GM21367 (cell line): ENCODE measurements at regions not wholly inside any gene's neighbourhood (a gene's known extent, or its start where the extent isn't known, plus 50 kb on each side); places are given as distances from the start of the nearest gene placed in this dataset.
"Not testable (repeated sequence)": the region's sequence is repeated elsewhere in the genome, so short reads cannot be mapped to it uniquely, and the experiment has no call there.

ENCODE experiments used
- ATAC-seq: cut with Tn5 transposase; IDR thresholded peaks from one replicate; pipeline ENCODE4 v1.9.1; 2021; ENCODE audit not compliant: unreplicated experiment

DNA sequence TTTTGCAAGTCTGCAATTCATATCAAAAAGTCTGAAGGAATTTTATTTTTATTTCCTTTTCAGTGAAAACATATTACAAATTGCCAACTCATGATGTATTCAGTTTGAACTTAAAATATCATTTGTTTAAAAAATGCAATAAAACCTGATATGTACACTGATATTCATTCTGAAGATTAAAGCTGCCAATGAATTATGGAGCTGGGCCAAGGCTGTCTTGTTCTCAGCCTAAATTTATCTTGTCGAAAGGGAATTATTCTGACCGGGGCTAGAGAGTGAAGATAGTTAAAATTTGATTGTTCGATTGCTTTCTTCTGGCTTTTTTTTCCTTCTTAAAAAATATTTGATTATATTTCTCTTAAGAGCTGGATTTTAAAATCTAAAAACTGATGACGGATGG is 54.0 kb upstream of the RBFOX1 start:
- no peak for ATAC-seq

DNA sequence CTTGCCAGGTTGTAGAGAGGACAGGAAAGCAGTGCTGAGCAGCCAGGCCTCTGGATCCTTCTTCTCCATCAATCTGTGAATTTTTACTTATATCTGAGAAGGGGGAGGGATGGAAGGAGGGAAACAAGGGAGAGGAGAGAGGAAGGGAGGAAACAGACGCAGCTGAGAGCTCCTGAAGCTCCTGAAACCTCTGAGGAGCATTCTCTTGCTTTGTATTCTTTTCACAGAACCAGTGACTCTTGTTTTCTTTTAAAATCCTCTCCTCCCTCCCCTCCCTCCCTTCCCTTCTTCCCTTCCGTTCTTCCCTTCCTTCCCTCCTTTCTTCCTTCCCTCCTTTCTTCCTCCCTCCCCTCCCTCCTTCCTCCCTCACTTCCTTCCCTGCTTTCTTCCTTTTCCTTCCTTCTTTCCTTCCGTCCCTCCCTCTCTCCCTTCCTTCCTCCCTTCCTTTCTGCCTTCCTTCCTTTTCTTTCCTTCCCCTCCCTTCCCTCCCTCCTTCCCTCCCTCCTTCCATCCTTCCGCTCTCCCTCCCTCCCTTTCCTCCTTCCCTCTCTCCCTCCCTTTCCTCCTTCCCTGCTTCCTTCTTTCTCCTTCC is 60.0 kb upstream of the RBFOX1 start:
- ATAC-seq = no peak

DNA sequence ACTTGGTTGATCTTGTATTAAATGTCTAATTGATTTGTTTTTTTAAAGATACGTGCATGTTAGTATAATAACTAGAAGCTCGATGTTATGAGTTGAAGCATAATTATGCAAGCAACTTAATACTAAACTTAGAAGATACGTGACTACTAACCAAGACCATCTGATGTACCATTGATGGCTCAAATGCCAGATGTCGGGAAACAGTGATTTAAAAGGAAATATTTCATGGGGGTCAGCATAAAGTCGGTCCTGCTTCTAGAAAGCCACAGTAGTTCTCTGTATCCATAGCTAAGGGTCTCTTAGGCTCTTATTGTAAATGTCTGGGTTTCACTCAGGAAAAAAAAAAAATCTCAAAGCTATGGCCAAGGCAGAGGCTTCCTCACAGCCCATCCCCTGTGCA is 61.2 kb upstream of the RBFOX1 start:
- ATAC-seq = no peak

DNA sequence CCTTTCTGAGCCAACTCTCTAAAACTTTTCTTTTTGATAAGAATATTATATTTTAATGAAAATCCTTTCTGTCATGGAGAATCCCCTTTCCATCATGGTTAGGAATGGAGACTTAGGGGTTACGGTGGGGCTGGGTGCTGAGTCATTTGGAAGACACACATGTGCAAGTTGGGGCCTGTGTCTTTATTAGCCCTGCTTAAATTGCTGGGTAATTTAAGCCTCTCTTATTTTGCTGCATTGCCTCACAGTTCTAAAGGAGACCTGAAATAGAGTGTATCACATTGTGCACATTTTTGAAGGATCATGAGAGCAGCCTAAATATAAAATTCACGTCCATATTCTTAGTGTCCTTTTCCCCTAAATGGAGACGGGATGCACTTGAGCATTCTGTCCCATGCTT is 61.8 kb upstream of the RBFOX1 start:
- no peak for ATAC-seq

DNA sequence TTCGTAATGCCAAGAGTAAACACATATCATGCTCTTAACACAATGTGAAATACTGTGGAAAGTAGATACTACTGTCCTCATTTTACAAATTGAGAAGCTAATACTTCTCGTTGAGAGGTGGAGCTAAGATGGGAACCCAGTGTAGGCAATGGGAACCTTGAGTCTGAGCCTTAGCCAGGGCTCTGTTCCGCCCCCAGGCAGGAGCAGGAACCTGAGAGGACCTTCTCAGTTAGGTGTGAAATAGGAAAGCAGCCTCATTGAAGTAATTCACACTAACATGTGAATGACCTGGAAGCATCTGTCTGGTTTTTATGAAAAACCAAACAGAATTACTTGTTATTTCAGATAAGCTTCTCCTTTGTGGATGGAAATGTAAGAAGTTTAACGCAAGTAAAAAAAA is 62.6 kb upstream of the RBFOX1 start:
- no peak for ATAC-seq

DNA sequence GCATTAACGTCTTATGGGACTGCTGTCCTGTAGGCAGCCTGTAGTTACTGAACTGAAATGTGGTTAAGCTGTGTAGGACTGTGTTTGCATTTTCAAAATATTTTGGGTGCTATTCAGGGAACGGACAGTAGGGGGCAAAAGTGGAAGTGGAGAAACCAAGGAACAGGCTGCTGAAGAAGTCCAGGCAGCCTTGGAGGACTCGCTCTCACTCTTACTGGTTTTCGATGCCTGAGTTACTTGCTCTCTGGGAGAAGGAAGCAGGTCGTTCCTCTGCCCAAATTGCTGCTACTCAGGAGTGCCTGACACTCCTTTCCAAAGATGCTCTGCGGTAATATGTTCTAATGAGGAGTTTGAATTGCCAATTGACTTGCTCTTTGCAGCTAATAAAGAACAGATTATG is 64.5 kb upstream of the RBFOX1 start:
- ATAC-seq = no peak

DNA sequence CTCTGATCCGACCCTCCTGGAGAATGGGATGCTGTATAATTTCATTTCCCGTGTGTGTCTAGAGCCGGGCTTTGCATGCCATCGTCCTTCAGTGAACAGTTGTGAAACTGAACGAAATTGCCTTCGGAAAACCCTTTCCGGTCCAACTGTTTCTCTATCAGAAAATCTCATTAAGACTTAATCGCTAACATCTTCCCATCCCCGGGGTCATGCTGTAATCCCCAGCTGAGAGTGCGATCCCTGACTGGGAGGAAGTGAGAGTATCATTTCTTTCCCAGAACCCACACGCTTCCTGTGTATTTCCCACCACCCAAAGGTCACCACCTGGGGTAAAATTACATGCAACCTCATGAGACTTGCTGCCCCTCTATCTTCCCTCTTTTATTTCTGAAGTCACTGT is 75.6 kb upstream of the RBFOX1 start:
- ATAC-seq = no peak

DNA sequence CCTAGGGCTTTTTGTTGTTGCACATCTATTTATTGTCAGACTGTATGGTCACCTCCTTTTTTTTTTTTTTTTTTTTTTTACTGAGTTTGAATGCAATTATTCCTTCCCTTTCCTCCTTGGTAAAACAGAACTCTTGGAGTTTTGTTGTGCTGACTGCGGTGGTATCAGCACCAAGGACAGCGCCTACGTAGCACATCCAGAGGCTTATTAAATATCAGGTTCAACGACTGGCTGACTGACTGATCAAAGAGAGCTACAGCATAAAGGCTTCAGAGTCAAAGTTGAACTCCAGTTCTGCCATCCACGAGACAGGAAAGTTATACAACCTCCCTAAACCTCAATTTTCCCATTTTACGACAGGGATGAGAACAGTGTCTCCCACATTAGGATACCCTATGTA is 86.1 kb upstream of the RBFOX1 start:
- ATAC-seq = no peak

DNA sequence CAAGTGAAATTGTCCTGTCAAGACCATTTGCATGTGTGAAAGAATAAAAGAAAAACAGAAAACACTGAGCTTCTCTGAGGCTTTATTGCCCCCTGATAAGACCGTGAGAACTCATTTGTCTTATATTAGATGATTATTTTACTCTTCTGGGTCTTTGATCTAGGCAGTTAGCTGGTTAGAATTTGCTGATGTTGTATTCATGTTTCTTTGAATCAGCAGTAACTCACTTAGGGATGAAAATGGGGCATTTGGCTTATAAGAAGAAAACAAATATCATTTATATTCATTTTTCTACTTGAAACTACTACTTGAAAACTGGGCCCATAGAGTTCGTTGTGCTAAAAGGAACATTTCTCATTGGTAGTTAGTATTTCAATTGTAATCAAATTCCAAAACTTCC is 93.1 kb upstream of the RBFOX1 start:
- no peak for ATAC-seq

DNA sequence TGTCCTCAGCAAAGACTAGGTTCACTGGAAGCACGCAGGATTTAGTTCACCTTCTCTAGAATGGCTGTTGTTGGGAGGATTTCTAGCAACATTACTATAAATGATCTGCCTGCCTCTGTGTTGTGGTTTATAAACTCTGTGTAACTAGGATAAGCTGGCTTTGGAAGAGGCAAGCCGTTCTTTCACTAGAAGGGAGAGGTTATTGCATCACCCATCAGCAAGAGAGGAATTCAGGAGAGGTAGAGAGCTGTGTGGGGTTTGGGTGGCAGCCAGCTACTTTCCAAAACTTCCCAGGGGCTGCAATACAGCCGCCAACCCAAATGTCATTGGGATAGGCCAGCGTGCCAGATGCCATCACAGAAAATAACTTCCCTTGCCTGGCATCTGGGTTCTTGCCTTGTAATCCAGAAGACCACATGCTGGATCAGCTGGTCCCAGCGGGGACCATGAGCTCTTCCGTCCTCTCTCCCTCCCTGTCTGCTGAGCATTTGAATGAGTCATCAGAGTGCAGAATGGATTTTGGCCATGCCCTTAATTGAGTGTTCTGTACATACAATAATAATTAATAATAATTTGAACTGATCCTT is 95.7 kb upstream of the RBFOX1 start:
- no peak for ATAC-seq

DNA sequence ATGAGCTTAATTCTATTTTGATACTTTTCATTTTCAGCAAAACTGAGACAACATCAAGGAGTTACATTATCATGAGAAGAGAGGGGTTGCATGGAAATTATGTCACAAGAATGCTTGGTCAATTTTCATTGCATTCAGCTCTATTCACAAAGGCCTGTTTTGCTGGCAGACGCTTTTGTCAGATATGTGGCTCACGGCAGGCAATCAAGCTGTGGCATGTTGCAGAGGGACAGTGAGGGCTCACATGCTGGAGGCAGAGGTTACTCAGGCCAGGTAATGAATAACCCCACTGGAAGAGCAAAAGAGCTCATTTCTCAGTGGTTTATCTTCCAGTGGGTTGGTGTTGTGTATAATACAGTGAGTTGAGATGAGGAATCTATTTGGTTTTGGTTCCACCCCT is 98.7 kb upstream of the RBFOX1 start:
- no peak for ATAC-seq

DNA sequence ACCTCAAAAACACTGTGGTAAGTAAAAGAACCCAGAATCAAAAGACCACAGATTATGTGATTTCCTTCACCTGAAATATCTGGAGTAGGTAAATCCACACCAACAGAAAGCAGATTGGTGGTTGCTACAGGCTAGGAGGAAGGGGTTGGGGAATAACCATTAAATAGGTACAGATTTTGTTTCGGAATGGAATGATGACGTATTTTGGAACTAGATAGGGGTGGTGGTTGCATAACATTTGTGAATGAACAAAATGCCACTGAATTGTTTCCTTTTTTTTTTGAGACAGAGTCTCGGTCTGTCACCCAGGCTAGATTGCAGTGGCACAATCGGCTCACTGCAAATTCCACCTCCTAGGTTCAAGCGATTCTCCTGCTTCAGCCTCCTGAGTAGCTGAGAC is 100.9 kb upstream of the RBFOX1 start:
- ATAC-seq = no peak

DNA sequence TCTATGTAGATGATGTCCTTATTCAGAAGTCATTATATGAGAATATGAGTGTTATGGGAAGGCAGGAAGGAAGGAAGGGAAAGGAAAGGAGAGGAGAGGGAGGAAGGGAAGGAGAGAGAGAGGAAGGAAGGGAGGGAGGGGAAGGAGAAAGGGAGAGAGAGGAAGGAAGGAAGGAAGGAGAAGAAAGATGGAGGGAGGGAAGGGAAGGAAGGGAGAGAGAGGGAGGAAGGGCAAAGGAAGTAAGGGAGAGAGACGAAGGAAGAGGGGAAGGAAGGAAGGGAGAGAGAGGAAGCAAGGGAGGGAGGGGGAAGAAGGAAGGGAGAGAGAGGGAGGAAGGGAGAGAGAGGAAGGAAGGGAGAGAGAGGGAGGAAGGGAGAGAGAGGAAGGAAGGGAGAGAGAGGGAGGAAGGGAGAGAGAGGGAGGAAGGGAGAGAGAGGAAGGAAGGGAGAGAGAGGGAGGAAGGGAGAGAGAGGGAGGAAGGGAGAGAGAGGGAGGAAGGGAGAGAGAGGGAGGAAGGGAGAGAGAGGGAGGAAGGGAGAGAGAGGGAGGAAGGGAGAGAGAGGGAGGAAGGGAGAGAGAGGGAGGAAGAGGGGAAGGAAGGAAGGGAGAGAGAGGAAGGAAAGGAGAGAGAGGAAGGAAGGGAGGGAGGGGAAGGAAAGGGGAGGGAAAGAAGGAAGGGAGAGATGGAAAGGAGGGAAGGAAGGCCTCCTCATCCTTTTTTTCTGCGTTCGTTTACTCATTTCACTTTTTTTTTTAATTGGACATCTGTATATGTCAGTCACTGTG is 103.0 kb upstream of the RBFOX1 start:
- ATAC-seq = not testable (repeated sequence)

DNA sequence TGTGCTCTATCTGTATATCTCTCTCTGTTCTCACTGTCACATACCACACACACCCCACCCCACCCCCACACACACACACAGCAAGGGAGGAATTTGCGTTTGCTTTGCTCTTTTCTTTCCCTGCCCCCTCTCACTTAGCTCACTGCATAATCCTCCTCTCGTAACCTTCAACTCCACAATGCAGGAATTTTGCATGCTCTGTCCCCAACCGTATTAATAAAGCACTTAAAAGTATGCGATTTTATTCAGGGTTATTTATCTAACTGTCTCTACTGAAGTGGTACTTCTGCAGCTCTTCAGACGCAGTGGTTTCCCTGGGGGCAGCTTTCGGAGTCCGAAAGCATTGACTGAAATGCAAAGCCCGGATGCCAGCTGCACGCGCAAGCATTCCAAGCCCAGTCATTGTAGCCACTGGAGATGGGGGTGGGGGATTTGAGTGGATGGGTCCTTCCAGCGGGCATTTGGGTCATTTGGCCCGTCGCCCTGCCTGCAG is 105.4 kb upstream of the RBFOX1 start:
- no peak for ATAC-seq

DNA sequence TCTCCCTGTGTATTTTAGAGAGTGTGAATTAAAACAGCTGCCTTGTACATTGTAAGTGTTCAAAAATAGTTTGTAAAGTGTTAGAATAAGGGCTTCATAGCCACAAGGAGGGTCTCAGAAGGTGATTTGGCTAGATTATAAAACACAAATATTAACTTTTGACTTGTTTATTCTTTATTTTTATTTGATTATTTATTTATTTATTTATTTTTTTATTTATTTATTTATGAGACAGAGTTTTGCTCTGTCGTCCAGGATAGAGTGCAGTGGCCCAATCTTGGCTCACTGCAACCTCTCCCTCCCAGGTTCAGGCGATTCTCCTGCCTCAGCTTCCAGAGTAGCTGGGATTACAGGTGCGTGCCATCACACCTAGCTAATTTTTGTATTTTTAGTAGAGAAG is 111.5 kb upstream of the RBFOX1 start:
- ATAC-seq = no peak

DNA sequence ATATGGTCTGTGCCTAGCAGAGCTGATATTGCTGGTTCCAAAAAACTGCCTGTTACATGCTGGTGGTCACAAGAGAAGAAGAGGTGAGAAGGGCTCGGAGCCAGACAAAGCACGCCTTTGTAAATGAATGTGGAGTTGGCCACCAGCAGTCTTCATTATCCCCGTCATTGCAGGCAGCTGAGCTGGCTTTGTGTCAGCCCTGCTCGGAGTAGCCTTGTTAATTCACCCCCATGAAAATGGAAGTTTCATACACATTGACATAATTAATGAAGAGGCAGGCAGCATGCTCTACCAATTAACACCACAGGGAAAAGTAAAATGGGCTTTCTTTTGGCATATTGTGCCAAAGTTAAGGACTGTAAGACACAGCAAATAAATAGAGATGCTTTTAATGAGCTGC is 113.7 kb upstream of the RBFOX1 start:
- no peak for ATAC-seq

DNA sequence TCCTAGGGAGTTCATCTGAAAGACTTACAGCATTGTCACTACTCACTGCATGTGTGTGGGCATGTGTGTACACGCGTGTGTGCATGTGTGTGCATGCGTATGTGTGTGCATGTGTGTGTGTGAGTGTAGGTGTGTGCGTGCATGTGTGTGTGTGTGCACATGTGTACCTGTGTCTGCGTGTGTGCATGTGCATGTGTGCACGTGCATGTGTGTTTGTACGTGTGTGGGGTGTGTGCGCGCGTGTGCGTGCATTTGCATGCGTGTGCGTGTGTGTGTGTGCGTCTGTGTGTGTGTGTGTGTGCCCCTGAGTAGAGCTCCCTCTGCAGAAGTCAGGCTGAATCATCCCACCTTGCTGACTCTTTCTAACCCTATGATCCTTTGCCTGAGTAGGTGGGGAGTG is 114.8 kb upstream of the RBFOX1 start:
- ATAC-seq = no peak

DNA sequence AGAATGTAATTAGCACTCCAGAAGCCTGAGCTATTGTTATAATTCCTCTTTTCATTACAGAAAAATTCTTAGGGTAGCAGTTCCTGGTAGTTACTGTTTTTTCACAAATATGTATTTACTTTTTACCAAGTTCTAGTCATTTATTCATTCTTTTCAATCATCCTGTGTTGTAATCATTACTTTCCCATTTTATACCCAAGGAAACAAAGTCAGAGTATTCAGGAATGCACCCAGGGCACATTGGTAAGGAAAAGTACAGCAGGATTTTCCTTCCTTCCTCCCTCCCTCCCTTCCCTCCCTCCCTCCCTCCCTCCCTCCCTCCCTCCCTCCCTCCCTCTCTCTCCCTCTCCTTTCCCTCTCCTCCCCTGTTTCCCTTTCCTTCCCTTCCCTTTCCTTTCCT is 115.9 kb upstream of the RBFOX1 start:
- no peak for ATAC-seq

DNA sequence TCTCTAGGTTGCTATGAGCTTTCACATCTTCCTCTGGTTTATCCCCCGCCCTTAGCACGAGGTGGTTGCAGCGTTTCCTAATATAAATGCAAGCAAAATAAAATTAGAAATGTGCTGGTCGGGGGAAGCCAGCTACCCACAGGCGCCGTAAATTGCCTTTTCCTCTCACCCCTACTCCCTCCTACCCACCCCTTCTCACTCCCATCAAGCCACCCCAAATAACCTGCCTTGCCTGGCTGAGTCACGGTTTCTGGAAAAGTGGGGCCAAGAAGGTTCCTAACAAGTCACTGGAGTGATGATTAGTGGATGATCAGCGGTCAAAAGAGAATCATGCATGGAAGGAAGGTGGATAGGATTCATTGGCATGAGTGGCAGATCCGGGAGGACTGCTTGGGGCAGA is 120.9 kb upstream of the RBFOX1 start:
- no peak for ATAC-seq

DNA sequence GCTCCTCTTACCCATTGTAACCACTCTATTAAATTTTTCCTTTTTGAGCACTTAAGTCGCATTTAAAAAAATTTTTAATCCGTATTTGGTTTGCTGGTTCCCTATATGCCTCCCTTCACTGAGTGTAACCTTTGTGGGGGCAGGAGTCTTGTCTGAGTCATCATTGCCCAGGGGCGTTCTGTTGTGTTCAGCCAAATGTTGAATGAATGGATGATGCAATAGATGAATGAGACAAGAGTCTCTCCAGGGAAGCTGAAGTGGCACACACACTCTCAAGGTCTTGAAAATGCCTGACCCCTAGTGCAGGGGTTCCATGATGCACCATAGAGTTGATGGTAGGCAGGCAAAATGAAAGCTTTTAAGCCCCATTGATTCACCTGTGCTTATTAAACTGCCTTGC is 123.0 kb upstream of the RBFOX1 start:
- no peak for ATAC-seq

DNA sequence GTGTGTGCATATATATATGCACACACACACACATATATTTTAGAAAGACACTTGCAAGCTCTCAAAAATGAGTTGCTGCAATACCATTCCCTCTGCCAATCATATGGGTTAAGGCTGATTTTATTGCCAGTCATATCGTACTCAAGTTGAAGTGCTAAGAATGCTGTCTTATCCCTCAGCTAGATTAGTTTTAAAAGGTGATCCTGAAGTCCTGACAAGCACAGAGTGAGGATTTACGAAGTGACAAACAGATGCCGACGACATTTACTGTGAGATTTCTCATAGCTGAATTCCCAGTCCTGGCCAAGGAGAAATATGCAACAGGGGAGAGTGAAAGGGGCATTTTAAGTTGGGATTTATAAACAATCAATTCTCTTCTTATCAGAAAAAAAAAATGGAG is 126.2 kb upstream of the RBFOX1 start:
- no peak for ATAC-seq

DNA sequence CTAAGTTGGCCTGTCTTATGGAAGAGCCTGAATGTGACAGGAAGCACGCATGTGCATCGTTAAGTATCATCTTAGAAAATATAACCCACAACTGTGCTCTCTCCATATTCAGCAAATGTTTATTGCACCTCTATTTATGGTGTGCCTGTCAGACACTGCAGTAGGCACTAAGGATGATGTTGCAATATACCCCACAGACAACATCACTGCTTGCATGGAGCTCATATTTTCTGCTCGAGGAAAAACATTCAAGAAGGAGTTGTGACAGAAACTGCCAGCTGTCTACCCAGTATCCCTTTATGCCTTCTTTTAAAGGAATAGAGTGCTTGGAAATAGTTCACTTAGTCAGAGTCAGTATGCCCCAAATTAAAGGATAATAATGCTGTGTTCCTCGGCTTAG is 132.3 kb upstream of the RBFOX1 start:
- no peak for ATAC-seq

DNA sequence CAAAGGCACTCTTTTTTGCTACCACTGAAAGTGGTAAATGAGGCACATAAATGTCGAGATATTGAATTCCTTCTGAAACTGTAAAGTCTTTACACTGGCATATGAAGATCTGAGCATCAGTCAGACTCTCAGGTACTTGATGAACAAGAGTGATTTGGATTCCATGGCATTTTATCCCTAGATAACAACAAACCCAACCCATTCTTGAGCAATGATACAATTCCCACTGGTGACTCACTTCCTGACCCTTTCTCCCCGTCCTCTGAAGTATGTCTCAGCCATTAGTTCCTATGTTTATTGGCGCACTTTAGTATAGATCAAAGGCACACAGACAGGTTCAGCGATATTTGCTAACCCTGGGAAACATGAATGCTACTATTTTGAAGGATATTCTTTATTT is 147.0 kb upstream of the RBFOX1 start:
- ATAC-seq = no peak
